OCI-LY1 (cell line): ENCODE measurements at regions not wholly inside any gene's neighbourhood (a gene's known extent, or its start where the extent isn't known, plus 50 kb on each side); places are given as distances from the start of the nearest gene placed in this dataset.

Experiments
- CTCF ChIP-seq: fragments of 200-600 bp; sonication (generic), shearing (Covaris generic); IDR thresholded peaks from 2 replicates; pipeline ENCODE4 v1.5.1; 2017; ENCODE audit warnings: mild to moderate bottlenecking, antibody characterized with exemption, low read length, moderate library complexity, mixed read lengths
- EZH2 ChIP-seq: fragments of 200-600 bp; sonication (generic), shearing (Covaris generic); IDR thresholded peaks from 2 replicates; pipeline ENCODE4 v1.8.0; 2017; ENCODE audit warnings: borderline replicate concordance, mixed run types, mild to moderate bottlenecking, antibody characterized with exemption, low read length, moderate library complexity, mixed read lengths

GRCh38 chr2:181742361-181742760 is 62.0 kb upstream of the NEUROD1 start:
- TF ChIP-seq EZH2 (no peak), CTCF (no peak)
